ENCODE measurements at regions not wholly inside any gene's neighbourhood (a gene's known extent, or its start where the extent isn't known, plus 50 kb on each side); places are given as distances from the start of the nearest gene placed in this dataset.

DNA sequence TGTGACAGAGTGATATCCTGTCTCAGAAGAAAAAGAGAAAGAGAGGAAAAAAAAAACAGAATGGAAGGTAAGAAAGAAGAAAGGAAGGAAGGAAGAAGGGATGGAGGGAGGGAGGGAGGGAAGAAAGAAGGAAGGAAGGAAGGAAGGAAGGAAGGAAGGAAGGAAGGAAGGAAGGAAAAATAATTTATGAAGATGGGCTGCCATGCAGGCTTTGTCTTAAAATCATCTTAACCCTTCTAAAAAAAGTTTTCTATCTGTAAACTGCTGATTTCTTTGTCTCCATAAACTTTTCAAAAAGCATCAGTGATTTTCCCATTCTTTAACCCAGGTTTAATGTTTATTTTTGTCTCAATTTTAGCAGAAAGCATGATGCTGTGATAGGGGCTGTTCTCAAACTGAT, 1154.1 kb upstream of the CDH6 start:
- DNase-seq (ENCODE audit: low spot score in 2 of 2) (no peak), ATAC-seq (replicated peaks; ENCODE audit: extremely low read depth, poor library complexity, severe bottlenecking) (no peak)
- Mint-ChIP-seq H3K27me3 (no peaks in the 10 kb centered on the region), H3K36me3 (ENCODE audit: insufficient read depth) (no peaks in the 10 kb centered on the region), H3K27ac (ENCODE audit: low read depth) (no peak overlapping the region), H3K4me3 (no peak overlapping the region), H3K9me3 (peaks cover 10% of the 10 kb centered on the region), H3K4me1 (no peaks in the 10 kb centered on the region)

GRCh38 chr5:30034870-30035269, 1158.6 kb upstream of the CDH6 start:
- H3K4me1 Mint-ChIP-seq = no peaks in the 10 kb centered on the region
- H3K36me3 Mint-ChIP-seq (ENCODE audit: insufficient read depth) = no peaks in the 10 kb centered on the region

DNA sequence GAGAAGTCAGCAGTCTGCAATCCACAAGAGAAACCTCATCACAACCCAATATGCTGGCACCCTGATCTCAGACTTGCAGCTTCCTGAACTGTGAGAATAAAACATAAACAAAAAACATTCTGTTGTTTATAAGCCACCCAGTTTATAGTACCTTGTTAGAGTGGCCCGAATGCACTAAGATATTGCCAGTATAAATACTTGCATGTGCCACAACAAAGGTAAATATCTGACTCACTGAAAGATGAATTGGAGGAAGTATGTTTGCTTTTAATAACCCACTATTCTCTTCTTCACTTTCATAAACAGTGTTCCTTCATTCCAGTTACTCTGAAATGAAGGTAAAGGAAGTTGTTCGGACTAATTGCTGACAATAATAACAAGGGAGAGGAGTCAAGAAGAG, 1163.4 kb upstream of the CDH6 start:
- Mint-ChIP-seq H3K36me3 (ENCODE audit: insufficient read depth) (no peaks in the 10 kb centered on the region), H3K27ac (ENCODE audit: low read depth) (no peak overlapping the region), H3K9me3 (peaks cover 12% of the 10 kb centered on the region), H3K27me3 (no peaks in the 10 kb centered on the region), H3K4me1 (no peaks in the 10 kb centered on the region), H3K4me3 (no peak overlapping the region)
- no peak for DNase-seq (ENCODE audit: low spot score in 2 of 2)
- ATAC-seq (replicated peaks; ENCODE audit: extremely low read depth, poor library complexity, severe bottlenecking) = no peak

More at GRCh38 chr5:30034870-30035269, 1158.6 kb upstream of the CDH6 start:
- no peaks in the 10 kb centered on the region for H3K27me3 Mint-ChIP-seq
- H3K27ac Mint-ChIP-seq (ENCODE audit: low read depth) = no peak overlapping the region
- ATAC-seq (replicated peaks; ENCODE audit: extremely low read depth, poor library complexity, severe bottlenecking) = no peak
- DNase-seq (ENCODE audit: low spot score in 2 of 2) = no peak
- no peak overlapping the region for H3K4me3 Mint-ChIP-seq
- H3K9me3 Mint-ChIP-seq = peaks cover 6% of the 10 kb centered on the region

- H3K27me3 Mint-ChIP-seq = no peaks in the 10 kb centered on the region
- no peak overlapping the region for H3K4me3 Mint-ChIP-seq
- ATAC-seq (replicated peaks; ENCODE audit: extremely low read depth, poor library complexity, severe bottlenecking) = no peak
- peaks cover 12% of the 10 kb centered on the region for H3K9me3 Mint-ChIP-seq
- peaks cover 2% of the 10 kb centered on the region for H3K36me3 Mint-ChIP-seq (ENCODE audit: insufficient read depth)
- H3K27ac Mint-ChIP-seq (ENCODE audit: low read depth) = no peak overlapping the region
- DNase-seq (ENCODE audit: low spot score in 2 of 2) = no peak
- no peaks in the 10 kb centered on the region for H3K4me1 Mint-ChIP-seq
Measured at GRCh38 chr5:30001826-30002225, 1191.7 kb upstream of the CDH6 start.

- no peak for ATAC-seq (replicated peaks; ENCODE audit: extremely low read depth, poor library complexity, severe bottlenecking)
- no peaks in the 10 kb centered on the region for H3K4me1 Mint-ChIP-seq
- H3K27ac Mint-ChIP-seq (ENCODE audit: low read depth) = no peak overlapping the region
- DNase-seq (ENCODE audit: low spot score in 2 of 2) = no peak
- peaks cover 12% of the 10 kb centered on the region for H3K9me3 Mint-ChIP-seq
- no peaks in the 10 kb centered on the region for H3K27me3 Mint-ChIP-seq
- H3K4me3 Mint-ChIP-seq = no peak overlapping the region
- H3K36me3 Mint-ChIP-seq (ENCODE audit: insufficient read depth) = peaks cover 2% of the 10 kb centered on the region
Measured at GRCh38 chr5:30000231-30000630, 1193.3 kb upstream of the CDH6 start.

GRCh38 chr5:29995154-29995553, 1198.3 kb upstream of the CDH6 start:
- Mint-ChIP-seq H3K36me3 (ENCODE audit: insufficient read depth) (peaks cover 2% of the 10 kb centered on the region), H3K4me1 (no peaks in the 10 kb centered on the region), H3K9me3 (peaks cover 23% of the 10 kb centered on the region), H3K27me3 (no peaks in the 10 kb centered on the region), H3K4me3 (no peak overlapping the region), H3K27ac (ENCODE audit: low read depth) (no peak overlapping the region)
- no peak for ATAC-seq (replicated peaks; ENCODE audit: extremely low read depth, poor library complexity, severe bottlenecking)
- DNase-seq (ENCODE audit: low spot score in 2 of 2) = no peak

DNA sequence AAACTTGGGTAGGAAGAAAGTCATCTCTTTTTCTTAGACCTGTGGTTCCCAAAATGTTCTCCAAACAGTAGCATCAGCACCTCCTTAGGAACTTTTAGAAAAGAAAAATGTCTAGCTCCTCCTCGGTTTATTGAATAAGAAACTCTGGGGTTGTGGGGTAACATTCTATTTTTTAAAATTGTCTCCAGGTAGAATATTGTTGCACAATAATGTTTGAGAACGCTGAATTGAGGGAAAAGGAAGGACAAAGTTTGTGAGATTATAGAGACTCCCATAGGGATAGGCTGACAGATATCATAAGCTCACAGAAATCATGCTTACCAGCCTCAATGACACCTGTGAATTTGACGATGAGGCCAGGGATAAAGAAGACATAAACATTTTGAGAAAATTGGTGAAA, 1199.0 kb upstream of the CDH6 start:
- H3K27ac Mint-ChIP-seq (ENCODE audit: low read depth) = no peak overlapping the region
- DNase-seq (ENCODE audit: low spot score in 2 of 2) (no peak), ATAC-seq (replicated peaks; ENCODE audit: extremely low read depth, poor library complexity, severe bottlenecking) (no peak)
- H3K27me3 Mint-ChIP-seq = no peaks in the 10 kb centered on the region
- no peaks in the 10 kb centered on the region for H3K4me1 Mint-ChIP-seq
- H3K36me3 Mint-ChIP-seq (ENCODE audit: insufficient read depth) = peaks cover 2% of the 10 kb centered on the region
- H3K4me3 Mint-ChIP-seq = no peak overlapping the region
- peaks cover 22% of the 10 kb centered on the region for H3K9me3 Mint-ChIP-seq

DNA sequence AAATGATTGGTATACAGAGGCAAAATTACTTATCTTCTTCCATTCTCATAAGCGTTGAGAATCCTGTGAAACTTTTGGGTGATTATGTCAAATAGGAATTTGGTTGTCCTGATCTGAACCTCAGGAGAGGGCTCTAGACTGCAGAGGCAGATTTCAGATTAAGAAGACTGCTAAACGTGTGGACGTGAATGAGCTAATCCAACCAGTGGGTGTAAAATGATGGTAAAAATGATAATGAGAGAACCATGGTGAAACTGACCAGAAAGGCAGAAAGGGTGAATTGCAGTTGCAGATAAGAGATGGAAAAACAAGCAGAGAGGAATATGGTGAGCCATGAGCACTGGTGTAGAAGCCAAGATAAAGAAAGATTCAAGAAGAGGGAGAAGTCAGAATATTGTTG, 1200.2 kb upstream of the CDH6 start:
- Mint-ChIP-seq H3K27me3 (no peaks in the 10 kb centered on the region), H3K36me3 (ENCODE audit: insufficient read depth) (peaks cover 2% of the 10 kb centered on the region), H3K4me1 (no peaks in the 10 kb centered on the region), H3K27ac (ENCODE audit: low read depth) (no peak overlapping the region), H3K9me3 (peaks cover 25% of the 10 kb centered on the region), H3K4me3 (no peak overlapping the region)
- DNase-seq (ENCODE audit: low spot score in 2 of 2) (no peak), ATAC-seq (replicated peaks; ENCODE audit: extremely low read depth, poor library complexity, severe bottlenecking) (no peak)

DNA sequence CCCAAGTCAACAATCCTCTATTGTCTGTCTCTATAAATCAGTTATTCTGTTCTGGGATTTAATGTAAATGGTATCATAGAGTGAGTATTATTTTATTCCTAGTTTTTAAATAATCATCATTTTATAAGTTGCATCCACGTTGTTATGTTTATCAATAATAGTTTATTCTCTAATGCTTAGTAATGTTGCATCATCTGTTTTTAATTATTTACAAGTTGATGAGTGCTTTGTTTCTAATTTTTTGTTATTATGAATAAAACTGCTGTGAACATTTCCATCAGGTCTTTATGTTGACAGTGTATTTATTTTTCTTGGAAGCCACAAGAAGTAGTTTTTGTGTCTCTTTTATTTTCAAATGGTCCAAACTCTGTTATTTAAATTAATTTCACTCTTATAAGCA, 1201.2 kb upstream of the CDH6 start:
- Mint-ChIP-seq H3K9me3 (peaks cover 27% of the 10 kb centered on the region), H3K27me3 (no peaks in the 10 kb centered on the region), H3K36me3 (ENCODE audit: insufficient read depth) (no peaks in the 10 kb centered on the region), H3K27ac (ENCODE audit: low read depth) (no peak overlapping the region), H3K4me1 (no peaks in the 10 kb centered on the region), H3K4me3 (no peak overlapping the region)
- DNase-seq (ENCODE audit: low spot score in 2 of 2) (no peak), ATAC-seq (replicated peaks; ENCODE audit: extremely low read depth, poor library complexity, severe bottlenecking) (no peak)

- H3K27ac Mint-ChIP-seq (ENCODE audit: low read depth) = no peak overlapping the region
- no peaks in the 10 kb centered on the region for H3K27me3 Mint-ChIP-seq
- H3K9me3 Mint-ChIP-seq = peaks cover 27% of the 10 kb centered on the region
- DNase-seq (ENCODE audit: low spot score in 2 of 2) = no peak
- no peaks in the 10 kb centered on the region for H3K4me1 Mint-ChIP-seq
- no peak overlapping the region for H3K4me3 Mint-ChIP-seq
- ATAC-seq (replicated peaks; ENCODE audit: extremely low read depth, poor library complexity, severe bottlenecking) = no peak
- no peaks in the 10 kb centered on the region for H3K36me3 Mint-ChIP-seq (ENCODE audit: insufficient read depth)
Measured at GRCh38 chr5:29990681-29991080, 1202.8 kb upstream of the CDH6 start.

- Mint-ChIP-seq H3K27me3 (no peaks in the 10 kb centered on the region), H3K4me3 (no peak overlapping the region), H3K9me3 (peaks cover 30% of the 10 kb centered on the region), H3K27ac (ENCODE audit: low read depth) (no peak overlapping the region), H3K36me3 (ENCODE audit: insufficient read depth) (no peaks in the 10 kb centered on the region), H3K4me1 (no peaks in the 10 kb centered on the region)
- ATAC-seq (replicated peaks; ENCODE audit: extremely low read depth, poor library complexity, severe bottlenecking) = no peak
- no peak for DNase-seq (ENCODE audit: low spot score in 2 of 2)
Measured at GRCh38 chr5:29984156-29984540, 1209.3 kb upstream of the CDH6 start.

DNA sequence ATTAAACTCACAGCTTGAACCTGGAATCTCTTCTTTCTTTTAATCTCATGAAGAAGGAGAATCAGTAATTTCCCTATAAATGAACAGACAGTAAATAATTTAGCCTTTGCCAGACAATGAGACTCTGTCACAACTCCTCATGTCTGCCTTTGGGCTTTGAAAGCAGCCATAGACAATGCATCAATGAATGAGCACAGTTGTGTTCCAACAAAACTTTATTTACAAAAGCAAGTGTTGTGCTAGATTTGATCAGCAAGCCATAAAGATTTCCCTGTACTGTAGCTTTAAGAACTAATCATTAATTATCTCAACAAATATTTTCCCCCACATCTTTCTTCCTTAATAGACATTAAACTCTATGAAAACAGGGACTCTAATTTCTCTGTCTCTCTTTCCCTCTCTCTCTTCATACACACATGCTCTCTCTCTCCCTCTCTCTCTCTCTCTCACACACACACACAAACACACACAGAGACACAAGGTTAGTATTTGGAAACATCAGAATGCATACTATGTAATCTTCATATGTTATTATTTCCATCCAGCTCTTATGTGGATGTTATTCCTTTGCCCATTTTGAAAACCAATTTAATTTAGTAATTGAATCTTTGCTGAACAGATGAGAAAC, 1209.8 kb upstream of the CDH6 start:
- no peak for ATAC-seq (replicated peaks; ENCODE audit: extremely low read depth, poor library complexity, severe bottlenecking)
- H3K4me1 Mint-ChIP-seq = no peaks in the 10 kb centered on the region
- H3K9me3 Mint-ChIP-seq = peaks cover 30% of the 10 kb centered on the region
- no peak for DNase-seq (ENCODE audit: low spot score in 2 of 2)
- no peak overlapping the region for H3K27ac Mint-ChIP-seq (ENCODE audit: low read depth)
- no peaks in the 10 kb centered on the region for H3K36me3 Mint-ChIP-seq (ENCODE audit: insufficient read depth)
- no peak overlapping the region for H3K4me3 Mint-ChIP-seq
- H3K27me3 Mint-ChIP-seq = no peaks in the 10 kb centered on the region

GRCh38 chr5:29982457-29982856, 1211.0 kb upstream of the CDH6 start:
- no peak for ATAC-seq (replicated peaks; ENCODE audit: extremely low read depth, poor library complexity, severe bottlenecking)
- Mint-ChIP-seq H3K4me1 (no peaks in the 10 kb centered on the region), H3K4me3 (no peak overlapping the region), H3K9me3 (peaks cover 31% of the 10 kb centered on the region), H3K36me3 (ENCODE audit: insufficient read depth) (no peaks in the 10 kb centered on the region), H3K27ac (ENCODE audit: low read depth) (no peak overlapping the region), H3K27me3 (no peaks in the 10 kb centered on the region)
- DNase-seq (ENCODE audit: low spot score in 2 of 2) = no peak

GRCh38 chr5:29972597-29972996, 1220.9 kb upstream of the CDH6 start:
- H3K4me1 Mint-ChIP-seq = no peaks in the 10 kb centered on the region
- H3K27me3 Mint-ChIP-seq = no peaks in the 10 kb centered on the region
- no peak overlapping the region for H3K27ac Mint-ChIP-seq (ENCODE audit: low read depth)
- peaks cover 12% of the 10 kb centered on the region for H3K9me3 Mint-ChIP-seq
- H3K4me3 Mint-ChIP-seq = no peak overlapping the region
- no peak for DNase-seq (ENCODE audit: low spot score in 2 of 2)
- no peaks in the 10 kb centered on the region for H3K36me3 Mint-ChIP-seq (ENCODE audit: insufficient read depth)
- ATAC-seq (replicated peaks; ENCODE audit: extremely low read depth, poor library complexity, severe bottlenecking) = no peak
